Choroid plexus epithelial cell (primary cell): ENCODE measurements at regions not wholly inside any gene's neighbourhood (a gene's known extent, or its start where the extent isn't known, plus 50 kb on each side); places are given as distances from the start of the nearest gene placed in this dataset.

Source experiments
- DNase-seq: peaks from one replicate; pipeline ENCODE4 v3.0.0-alpha.2; 2010; ENCODE audit warnings: low read depth
- H3K4me3 ChIP-seq: 2 replicates; pipeline ENCODE4 v1.5.1; 2011; ENCODE audit warnings: low read depth, mild to moderate bottlenecking, control low read depth, low read length, moderate library complexity
- TF ChIP-seq, protein P1 (sequence below): conservative IDR thresholded peaks from 2 replicates; pipeline ENCODE4 v1.5.1; 2011; ENCODE audit warnings: low read depth, mild to moderate bottlenecking, control low read depth, inconsistent platforms, low read length, moderate library complexity

DNA sequence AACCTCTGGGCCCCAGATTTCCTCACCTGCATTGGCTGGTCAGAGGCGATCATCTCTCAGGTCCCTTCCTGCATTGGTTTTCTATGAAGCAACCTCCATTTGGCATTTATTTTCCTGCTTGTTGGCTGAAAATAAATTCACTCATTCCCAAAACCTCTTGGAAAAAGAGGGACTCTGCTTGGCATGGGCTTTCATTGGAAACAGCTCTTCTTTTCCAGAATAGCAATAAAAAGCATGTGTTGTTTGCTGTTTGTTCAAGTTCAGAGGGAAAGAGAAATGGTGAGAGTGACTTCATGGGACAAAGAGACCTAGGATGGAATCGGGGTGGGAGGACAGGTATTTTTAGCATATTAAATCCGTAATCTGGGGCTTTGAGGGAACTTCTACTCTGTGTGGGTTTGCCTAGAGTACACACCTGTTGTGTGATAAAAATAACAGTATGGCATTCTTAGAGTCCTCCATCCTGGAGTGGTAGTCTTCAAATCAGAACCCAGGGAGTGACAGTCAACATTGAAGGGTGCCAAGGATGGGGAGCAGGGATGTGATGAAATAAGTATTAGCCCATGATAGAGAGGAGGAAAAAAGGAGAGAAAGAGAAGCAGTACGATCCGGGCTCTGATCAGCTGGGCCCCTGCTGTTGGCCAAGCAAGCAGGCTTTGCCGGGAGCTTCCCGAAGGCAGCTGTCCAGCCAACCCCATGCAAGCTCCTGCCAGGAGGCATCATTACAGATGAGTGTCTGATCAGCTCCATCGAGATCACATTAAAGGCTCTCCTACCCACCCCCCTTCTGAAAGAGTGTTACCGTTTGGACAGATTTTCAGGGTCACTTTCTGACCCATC is 131.9 kb upstream of the NFIA start:
- no peak overlapping the region for H3K4me3 ChIP-seq
- DNase-seq, result no peak
- TF ChIP-seq, protein P1, sequence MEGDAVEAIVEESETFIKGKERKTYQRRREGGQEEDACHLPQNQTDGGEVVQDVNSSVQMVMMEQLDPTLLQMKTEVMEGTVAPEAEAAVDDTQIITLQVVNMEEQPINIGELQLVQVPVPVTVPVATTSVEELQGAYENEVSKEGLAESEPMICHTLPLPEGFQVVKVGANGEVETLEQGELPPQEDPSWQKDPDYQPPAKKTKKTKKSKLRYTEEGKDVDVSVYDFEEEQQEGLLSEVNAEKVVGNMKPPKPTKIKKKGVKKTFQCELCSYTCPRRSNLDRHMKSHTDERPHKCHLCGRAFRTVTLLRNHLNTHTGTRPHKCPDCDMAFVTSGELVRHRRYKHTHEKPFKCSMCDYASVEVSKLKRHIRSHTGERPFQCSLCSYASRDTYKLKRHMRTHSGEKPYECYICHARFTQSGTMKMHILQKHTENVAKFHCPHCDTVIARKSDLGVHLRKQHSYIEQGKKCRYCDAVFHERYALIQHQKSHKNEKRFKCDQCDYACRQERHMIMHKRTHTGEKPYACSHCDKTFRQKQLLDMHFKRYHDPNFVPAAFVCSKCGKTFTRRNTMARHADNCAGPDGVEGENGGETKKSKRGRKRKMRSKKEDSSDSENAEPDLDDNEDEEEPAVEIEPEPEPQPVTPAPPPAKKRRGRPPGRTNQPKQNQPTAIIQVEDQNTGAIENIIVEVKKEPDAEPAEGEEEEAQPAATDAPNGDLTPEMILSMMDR, result no peak

DNA sequence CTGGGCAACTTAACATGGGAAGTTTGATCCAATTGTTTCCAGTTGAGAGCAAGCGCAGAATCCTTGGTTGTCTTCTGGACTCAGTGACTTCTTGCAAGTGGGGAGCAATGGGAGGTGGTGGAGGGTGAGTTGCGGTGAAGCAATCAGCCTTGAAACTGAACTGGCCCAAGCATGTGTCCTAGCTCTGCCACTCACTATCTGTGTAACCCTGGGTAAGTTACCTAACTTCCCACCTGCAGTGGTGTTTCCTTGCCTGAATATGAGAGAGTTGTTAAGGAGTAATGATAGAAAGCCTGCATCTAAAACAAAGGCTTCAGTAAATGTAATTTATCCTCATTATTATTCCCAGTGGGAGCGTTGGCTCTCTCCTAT is 132.5 kb upstream of the NFIA start:
- TF ChIP-seq, protein P1, result no peak
- H3K4me3 ChIP-seq, result no peak overlapping the region
- DNase-seq, result no peak

DNA sequence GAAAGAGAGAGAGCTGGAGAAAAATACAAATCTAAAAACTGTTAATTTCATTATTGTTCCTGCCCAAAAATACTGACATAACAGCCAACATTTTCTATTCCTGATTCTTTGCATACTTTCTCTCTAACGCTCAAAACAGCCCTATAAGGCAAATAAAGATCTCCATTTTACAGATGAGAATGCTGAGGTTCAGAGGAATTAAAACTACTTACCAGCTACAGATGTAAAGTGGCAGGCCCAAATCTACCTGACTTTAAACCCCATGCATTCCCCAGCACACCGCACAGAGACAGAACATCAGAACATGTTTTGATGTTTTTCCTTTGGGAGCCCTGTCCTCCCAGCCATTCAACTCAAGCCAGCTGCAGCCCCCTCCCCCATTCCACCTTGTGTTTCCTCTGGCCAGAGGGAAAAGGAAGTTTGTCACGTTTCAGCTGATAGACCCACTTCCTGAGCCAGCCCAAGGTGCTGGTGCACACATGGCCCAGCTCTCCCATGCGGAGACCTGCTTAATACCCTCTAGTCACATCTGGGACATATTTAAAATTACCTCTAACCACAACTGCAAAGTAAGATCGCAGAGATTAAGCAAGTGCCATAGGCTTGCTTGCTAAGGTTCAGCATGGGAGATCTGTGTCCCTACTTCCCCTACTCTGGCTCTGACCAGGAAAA is 133.1 kb upstream of the NFIA start:
- TF ChIP-seq, protein P1, result no peak
- H3K4me3 ChIP-seq, result no peak overlapping the region
- no peak for DNase-seq

DNA sequence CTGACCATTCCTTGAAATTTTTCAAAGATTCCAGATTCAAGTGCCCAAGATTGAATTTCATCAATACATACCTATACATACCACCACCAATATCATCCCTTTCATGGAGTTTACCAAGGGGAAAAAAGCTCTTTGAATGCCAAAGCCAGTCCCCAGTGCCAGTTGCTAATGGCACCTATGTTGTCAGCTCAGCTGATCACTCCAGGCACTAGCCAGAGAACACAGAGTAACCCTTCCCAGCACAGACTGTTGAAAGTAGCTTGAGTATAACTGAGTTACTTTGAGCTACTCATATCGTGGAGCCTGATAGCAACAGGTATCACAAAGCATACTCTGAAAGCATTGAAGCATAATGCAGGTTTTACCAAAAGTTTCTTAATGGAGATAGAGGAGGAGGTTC is 133.9 kb upstream of the NFIA start:
- no peak overlapping the region for H3K4me3 ChIP-seq
- DNase-seq, result no peak
- TF ChIP-seq, protein P1, result no peak

DNA sequence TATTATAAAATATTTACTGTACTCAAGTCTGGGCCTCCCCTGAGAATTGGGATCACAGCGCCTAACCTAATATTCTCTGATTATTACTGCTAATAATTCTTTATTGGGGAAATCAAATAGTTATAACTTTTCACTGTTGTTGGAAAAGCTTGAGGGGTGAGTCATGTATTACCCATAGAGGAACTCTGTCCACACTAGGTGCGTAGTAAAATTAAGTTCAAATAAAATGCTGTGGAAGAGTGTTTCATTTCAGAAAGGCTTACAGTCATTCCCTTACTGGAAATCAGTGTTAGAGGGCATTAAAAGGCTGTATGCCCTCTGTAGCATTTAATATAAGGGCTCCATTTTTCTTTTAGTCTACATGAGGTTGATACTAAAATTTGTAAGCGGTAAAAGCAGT is 135.0 kb upstream of the NFIA start:
- TF ChIP-seq, protein P1, result no peak
- DNase-seq, result no peak
- no peak overlapping the region for H3K4me3 ChIP-seq

DNA sequence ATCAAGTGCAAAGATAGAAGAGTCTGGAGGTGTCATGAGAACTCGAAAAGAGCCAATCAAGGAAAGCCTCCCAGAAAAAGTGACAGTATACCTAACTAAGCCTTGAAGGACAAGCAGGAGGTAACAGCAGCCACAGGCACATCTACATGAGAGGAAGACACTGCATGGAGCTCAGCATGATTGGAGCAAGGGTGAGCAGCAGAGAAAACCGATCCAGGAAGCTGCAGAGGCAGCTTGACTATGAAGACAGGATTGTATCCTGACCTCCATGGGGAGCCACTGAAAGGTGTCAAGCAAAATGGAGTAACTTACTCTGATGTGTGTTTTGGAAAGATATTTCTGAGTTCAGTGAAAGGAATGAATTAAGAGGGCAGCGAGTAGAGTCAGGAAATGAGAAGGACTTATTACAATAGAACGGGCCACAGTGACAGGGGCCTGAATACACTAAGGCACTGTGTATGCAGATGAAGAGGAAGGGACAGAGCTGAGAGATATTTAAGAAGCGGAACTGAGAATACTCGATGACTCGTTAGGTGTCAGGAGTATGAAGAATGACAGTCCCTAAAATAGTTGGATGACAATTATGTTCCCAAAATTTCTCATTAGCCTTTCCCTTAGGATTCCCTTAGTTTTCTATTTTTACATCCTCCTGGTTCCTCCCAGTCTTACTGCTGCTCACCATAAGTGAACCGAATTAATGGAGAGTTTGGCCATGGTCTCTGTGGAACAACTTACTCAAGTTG is 139.3 kb upstream of the NFIA start:
- no peak for DNase-seq
- H3K4me3 ChIP-seq, result no peak overlapping the region
- TF ChIP-seq, protein P1, result no peak
